Neural progenitor cell (in vitro differentiated cells): ENCODE measurements at regions not wholly inside any gene's neighbourhood (a gene's known extent, or its start where the extent isn't known, plus 50 kb on each side); places are given as distances from the start of the nearest gene placed in this dataset.

Experiments
- DNase-seq: peaks from one replicate; pipeline ENCODE4 v3.0.0-alpha.2; 2016; ENCODE audit warnings: low spot score
- H2AFZ ChIP-seq: fragments of 200-600 bp; sonication (generic); replicated peaks from 2 replicates; pipeline ENCODE4 v1.6.1; 2016; ENCODE audit warnings: antibody characterized with exemption
- H3F3A ChIP-seq: fragments of 200-600 bp; sonication (generic); 2 replicates; pipeline ENCODE4 v1.6.1; 2016; ENCODE audit warnings: antibody characterized with exemption, low read depth
- H3K27ac ChIP-seq: fragments of 200-600 bp; sonication (generic); 2 replicates; pipeline ENCODE4 v1.5.1; 2016; ENCODE audit warnings: mild to moderate bottlenecking
- H3K27me3 ChIP-seq: fragments of 200-600 bp; sonication (generic); 2 replicates; pipeline ENCODE4 v1.6.1; 2016; ENCODE audit warnings: mild to moderate bottlenecking, moderate library complexity
- H3K36me3 ChIP-seq: fragments of 200-600 bp; sonication (generic); 2 replicates; pipeline ENCODE4 v1.5.1; 2016
- H3K4me1 ChIP-seq: fragments of 200-600 bp; sonication (generic); 2 replicates; pipeline ENCODE4 v1.6.1; 2016; ENCODE audit warnings: mixed run types
- H3K4me2 ChIP-seq: fragments of 200-600 bp; sonication (generic); 2 replicates; pipeline ENCODE4 v1.6.1; 2016
- H3K4me3 ChIP-seq: fragments of 200-600 bp; sonication (generic); 2 replicates; pipeline ENCODE4 v1.5.1; 2016
- H3K79me2 ChIP-seq: fragments of 200-600 bp; sonication (generic); 2 replicates; pipeline ENCODE4 v1.6.1; 2016; ENCODE audit warnings: low read depth
- H3K9ac ChIP-seq: fragments of 200-600 bp; sonication (generic); 2 replicates; pipeline ENCODE4 v1.6.1; 2016
- H3K9me3 ChIP-seq: fragments of 200-600 bp; sonication (generic); 2 replicates; pipeline ENCODE4 v1.5.1; 2016; ENCODE audit warnings: low read depth
- H4K20me1 ChIP-seq: fragments of 200-600 bp; sonication (generic); 2 replicates; pipeline ENCODE4 v1.6.1; 2016; ENCODE audit warnings: low read depth
- H3K27ac Mint-ChIP-seq: 3 replicates; pipeline ENCODE4 v1.8.0; 2021; ENCODE audit warnings: mixed read lengths
- H3K27me3 Mint-ChIP-seq: 2 replicates; pipeline ENCODE4 v1.8.0; 2022; ENCODE audit warnings: low read depth, mild to moderate bottlenecking, inconsistent platforms, moderate library complexity, mixed read lengths; ENCODE audit not compliant: insufficient read depth
- H3K36me3 Mint-ChIP-seq: 3 replicates; pipeline ENCODE4 v1.8.0; 2021; ENCODE audit warnings: mixed read lengths
- H3K4me1 Mint-ChIP-seq: 3 replicates; pipeline ENCODE4 v1.8.0; 2021; ENCODE audit warnings: mixed read lengths
- H3K4me3 Mint-ChIP-seq: 3 replicates; pipeline ENCODE4 v1.8.0; 2021; ENCODE audit warnings: mild to moderate bottlenecking, moderate library complexity, mixed read lengths
- H3K9me3 Mint-ChIP-seq: 3 replicates; pipeline ENCODE4 v1.8.0; 2020; ENCODE audit warnings: mixed read lengths
- CTCF ChIP-seq: fragments of 200-600 bp; sonication (generic); IDR thresholded peaks from 2 replicates; pipeline ENCODE4 v1.5.1; 2017; ENCODE audit warnings: antibody characterized with exemption, mild to moderate bottlenecking
- EZH2 ChIP-seq: fragments of 200-600 bp; sonication (generic); IDR thresholded peaks from 2 replicates; pipeline ENCODE4 v1.6.1; 2017; ENCODE audit warnings: antibody characterized with exemption, mild to moderate bottlenecking, moderate library complexity
- EZH2phosphoT487 ChIP-seq: fragments of 200-600 bp; sonication (generic); IDR thresholded peaks from 2 replicates; pipeline ENCODE4 v1.6.1; 2017; ENCODE audit warnings: antibody characterized with exemption

- peak overlapping the region; percentile 43 for H3K27ac Mint-ChIP-seq
- Histone ChIP-seq H3K9me3 (no peaks in the 10 kb centered on the region), H3K4me3 (no peak overlapping the region), H2AFZ (peak overlapping the region; percentile 2), H3K9ac (no peak overlapping the region), H3K4me1 (peaks cover 15% of the 10 kb centered on the region), H3K36me3 (no peaks in the 10 kb centered on the region), H3K79me2 (no peaks in the 10 kb centered on the region), H3K27ac (no peak overlapping the region), H3F3A (no peaks in the 10 kb centered on the region), H3K4me2 (no peak overlapping the region), H3K27me3 (no peaks in the 10 kb centered on the region), H4K20me1 (no peaks in the 10 kb centered on the region)
- no peaks in the 10 kb centered on the region for H3K27me3 Mint-ChIP-seq
- H3K9me3 Mint-ChIP-seq = no peaks in the 10 kb centered on the region
- no peaks in the 10 kb centered on the region for H3K36me3 Mint-ChIP-seq
- peaks cover 14% of the 10 kb centered on the region for H3K4me1 Mint-ChIP-seq
- no peak overlapping the region for H3K4me3 Mint-ChIP-seq
- DNase-seq = peak; percentile 32
- TF ChIP-seq EZH2phosphoT487 (no peak), CTCF (no peak), EZH2 (no peak)
Observed at GRCh38 chr4:55181010-55182005, 55.9 kb upstream of the KDR start.

GRCh38 chr4:55183926-55184599 is 58.7 kb upstream of the KDR start:
- Histone ChIP-seq H3F3A (peaks cover 7% of the 10 kb centered on the region), H3K36me3 (no peaks in the 10 kb centered on the region), H3K4me2 (no peak overlapping the region), H3K9ac (no peak overlapping the region), H3K4me1 (peaks cover 37% of the 10 kb centered on the region), H3K9me3 (no peaks in the 10 kb centered on the region), H3K27ac (no peak overlapping the region), H3K27me3 (no peaks in the 10 kb centered on the region), H3K79me2 (no peaks in the 10 kb centered on the region), H4K20me1 (no peaks in the 10 kb centered on the region), H3K4me3 (no peak overlapping the region), H2AFZ (no peak overlapping the region)
- Mint-ChIP-seq H3K9me3 (peaks cover under 1% of the 10 kb centered on the region), H3K27me3 (no peaks in the 10 kb centered on the region), H3K4me1 (peaks cover 28% of the 10 kb centered on the region), H3K4me3 (no peak overlapping the region), H3K27ac (no peak overlapping the region), H3K36me3 (no peaks in the 10 kb centered on the region)
- TF ChIP-seq EZH2phosphoT487 (no peak), EZH2 (no peak), CTCF (no peak)
- no peak for DNase-seq

GRCh38 chr4:55184600-55185523 is 59.5 kb upstream of the KDR start:
- Histone ChIP-seq H3K4me2 (no peak overlapping the region), H3K9me3 (no peaks in the 10 kb centered on the region), H3K27ac (no peak overlapping the region), H3F3A (peaks cover 7% of the 10 kb centered on the region), H3K79me2 (no peaks in the 10 kb centered on the region), H3K27me3 (no peaks in the 10 kb centered on the region), H3K4me3 (no peak overlapping the region), H4K20me1 (no peaks in the 10 kb centered on the region), H3K4me1 (peaks cover 37% of the 10 kb centered on the region), H2AFZ (no peak overlapping the region), H3K36me3 (no peaks in the 10 kb centered on the region), H3K9ac (no peak overlapping the region)
- no peak for TF ChIP-seq EZH2phosphoT487
- peak; percentile 52 for TF ChIP-seq CTCF
- H3K4me3 Mint-ChIP-seq = no peak overlapping the region
- H3K4me1 Mint-ChIP-seq = peaks cover 28% of the 10 kb centered on the region
- DNase-seq = no peak
- peaks cover 2% of the 10 kb centered on the region for H3K9me3 Mint-ChIP-seq
- no peaks in the 10 kb centered on the region for H3K27me3 Mint-ChIP-seq
- no peaks in the 10 kb centered on the region for H3K36me3 Mint-ChIP-seq
- H3K27ac Mint-ChIP-seq = no peak overlapping the region
